H1 (cell line): ENCODE measurements at regions not wholly inside any gene's neighbourhood (a gene's known extent, or its start where the extent isn't known, plus 50 kb on each side); places are given as distances from the start of the nearest gene placed in this dataset.

ENCODE experiments used
- CTCF ChIA-PET: fragments of 300-600 bp; sonication (Branson Sonifier 250); formaldehyde crosslinking; loops from one replicate; lab custom pipeline; 2021; ENCODE audit not compliant: partially characterized antibody; lab: Charles Lee
- POLR2A ChIA-PET: fragments of 300-600 bp; sonication (Branson Sonifier 250); formaldehyde crosslinking; loops from one replicate; lab custom pipeline; 2021; ENCODE audit warnings: inconsistent platforms; ENCODE audit not compliant: partially characterized antibody; lab: Charles Lee
- DNase-seq, 2 experiments: peaks; one replicate each; pipeline versions ENCODE4 v3.0.0 to v3.0.0-alpha.2; 2010 to 2022; ENCODE audit warnings: low spot score in 2 of 2, low read depth in 1 of 2, mixed read lengths in 1 of 2
- FAIRE-seq: peaks from 2 replicates; lab custom pipeline; 2011; peaks lifted over from hg19 to GRCh38; lab: Jason Lieb, UNC
- H2AFZ ChIP-seq: 2 replicates; pipeline ENCODE4 v1.8.1; 2012; ENCODE audit warnings: low read length, inconsistent platforms
- H2AK5ac ChIP-seq: 2 replicates; pipeline ENCODE4 v1.6.1; 2013; ENCODE audit warnings: low read depth, low read length
- H2BK120ac ChIP-seq: replicated peaks from 2 replicates; pipeline ENCODE3; 2013; ENCODE audit warnings: low read depth, low read length, inconsistent platforms
- H2BK12ac ChIP-seq: 2 replicates; pipeline ENCODE4 v1.6.1; 2013; ENCODE audit warnings: low read depth, low read length
- H2BK15ac ChIP-seq: 2 replicates; pipeline ENCODE4 v1.6.1; 2013; ENCODE audit warnings: low read length
- H2BK20ac ChIP-seq: 2 replicates; pipeline ENCODE4 v1.6.1; 2013; ENCODE audit warnings: low read length
- H2BK5ac ChIP-seq: 2 replicates; pipeline ENCODE4 v1.6.1; 2013; ENCODE audit warnings: low read depth, low read length
- H3K14ac ChIP-seq: 2 replicates; pipeline ENCODE4 v1.6.1; 2013; ENCODE audit warnings: inconsistent platforms; ENCODE audit not compliant: insufficient read length
- H3K18ac ChIP-seq: 2 replicates; pipeline ENCODE4 v1.6.1; 2013; ENCODE audit warnings: low read length; ENCODE audit errors: extremely low read depth
- H3K23ac ChIP-seq: 2 replicates; pipeline ENCODE4 v1.6.1; 2013; ENCODE audit warnings: inconsistent platforms; ENCODE audit not compliant: insufficient read length
- H3K23me2 ChIP-seq: 2 replicates; pipeline ENCODE4 v1.6.1; 2013; ENCODE audit warnings: low read depth, low read length
- H3K27ac ChIP-seq: 2 replicates; pipeline ENCODE4 v1.6.1; 2011; ENCODE audit warnings: low read depth, low read length, inconsistent platforms
- H3K27me3 ChIP-seq, 4 experiments: replicated peaks in 1 of 4; 1 replicate in 1 of 4; 2 replicates in 3 of 4; pipeline versions ENCODE4 v1.6.1 to v1.8.1; 2011 to 2013; ENCODE audit warnings: low read length in 3 of 4, mild to moderate bottlenecking in 3 of 4, inconsistent platforms in 2 of 4, mixed read lengths in 2 of 4, moderate library complexity in 1 of 4; ENCODE audit not compliant: control insufficient read depth in 3 of 4, insufficient read depth in 3 of 4; ENCODE audit errors: extremely low read depth in 1 of 4
- H3K36me3 ChIP-seq, 4 experiments: 2 replicates each; pipeline versions ENCODE4 v1.6.1 to v1.8.1; 2011 to 2013; ENCODE audit warnings: mild to moderate bottlenecking in 4 of 4, low read length in 3 of 4, moderate library complexity in 2 of 4, control low read depth in 1 of 4, inconsistent platforms in 1 of 4; ENCODE audit not compliant: insufficient read depth in 4 of 4, control insufficient read depth in 2 of 4
- H3K4ac ChIP-seq: replicated peaks from 2 replicates; pipeline ENCODE3; 2013; ENCODE audit warnings: low read length, low read depth, mixed read lengths, inconsistent platforms; ENCODE audit not compliant: insufficient read length
- H3K4me1 ChIP-seq, 4 experiments: replicated peaks in 1 of 4; 1 replicate in 1 of 4; 2 replicates in 3 of 4; pipeline versions ENCODE4 v1.6.1 to v1.8.1; 2011 to 2013; ENCODE audit warnings: low read length in 3 of 4, inconsistent platforms in 2 of 4, mixed read lengths in 1 of 4; ENCODE audit not compliant: insufficient read depth in 4 of 4, control insufficient read depth in 3 of 4
- H3K4me2 ChIP-seq, 2 experiments: 2 replicates each; pipeline versions ENCODE4 v1.6.1 to v1.8.1; 2011 to 2013; ENCODE audit warnings: low read depth in 2 of 2, low read length in 2 of 2, control low read depth in 1 of 2, inconsistent platforms in 1 of 2, mild to moderate bottlenecking in 1 of 2; ENCODE audit not compliant: insufficient read depth in 1 of 2
- H3K4me3 ChIP-seq, 4 experiments: fragments of 200-600, 300-600 bp in 1 of 4; sonication (generic), shearing (Covaris generic), sonication (Bioruptor Twin) in 1 of 4; 2 replicates each; pipeline versions ENCODE4 v1.5.1 to v1.8.1; 2011 to 2016; ENCODE audit warnings: low read length in 4 of 4, low read depth in 3 of 4, control low read depth in 2 of 4, inconsistent platforms in 2 of 4, mild to moderate bottlenecking in 2 of 4, mixed read lengths in 1 of 4, moderate library complexity in 1 of 4; ENCODE audit not compliant: insufficient read depth in 2 of 4; ENCODE audit errors: extremely low read depth in 1 of 4
- H3K56ac ChIP-seq: replicated peaks from 2 replicates; pipeline ENCODE3; 2013; ENCODE audit warnings: low read depth, mild to moderate bottlenecking, mixed read lengths, low read length, inconsistent platforms; ENCODE audit not compliant: insufficient read length
- H3K79me1 ChIP-seq: 2 replicates; pipeline ENCODE4 v1.6.1; 2013; ENCODE audit warnings: low read depth, low read length, control low read depth
- H3K79me2 ChIP-seq, 2 experiments: 2 replicates each; pipeline versions ENCODE4 v1.6.1 to v1.8.1; 2012 to 2013; ENCODE audit warnings: low read length in 2 of 2, mild to moderate bottlenecking in 2 of 2, inconsistent platforms in 1 of 2; ENCODE audit not compliant: insufficient read depth in 2 of 2, control insufficient read depth in 1 of 2
- H3K9ac ChIP-seq, 4 experiments: replicated peaks in 1 of 4; 1 replicate in 1 of 4; 2 replicates in 3 of 4; pipeline versions ENCODE4 v1.6.1 to v1.8.1; 2011 to 2013; ENCODE audit warnings: low read depth in 3 of 4, low read length in 3 of 4, control low read depth in 2 of 4, mild to moderate bottlenecking in 2 of 4, moderate library complexity in 2 of 4, inconsistent platforms in 1 of 4; ENCODE audit errors: extremely low read depth in 1 of 4
- H3K9me3 ChIP-seq, 2 experiments: 2 replicates each; pipeline versions ENCODE4 v1.6.1 to v1.8.1; 2012 to 2013; ENCODE audit warnings: mild to moderate bottlenecking in 2 of 2, moderate library complexity in 2 of 2, control low read depth in 1 of 2, inconsistent platforms in 1 of 2, low read depth in 1 of 2, low read length in 1 of 2, mixed read lengths in 1 of 2; ENCODE audit not compliant: insufficient read depth in 2 of 2
- H4K20me1 ChIP-seq, 2 experiments: replicated peaks in 1 of 2; 2 replicates each; pipeline versions ENCODE3 to v1.8.1; 2011 to 2013; ENCODE audit warnings: inconsistent platforms in 2 of 2, low read length in 2 of 2, mild to moderate bottlenecking in 1 of 2; ENCODE audit not compliant: insufficient read depth in 2 of 2, control insufficient read depth in 1 of 2
- H4K5ac ChIP-seq: 2 replicates; pipeline ENCODE4 v1.6.1; 2013; ENCODE audit warnings: low read length, low read depth, mixed read lengths, inconsistent platforms; ENCODE audit not compliant: insufficient read length
- H4K8ac ChIP-seq: 2 replicates; pipeline ENCODE4 v1.8.0; 2013; ENCODE audit warnings: mild to moderate bottlenecking, moderate library complexity, low read length, inconsistent platforms; ENCODE audit not compliant: insufficient read depth; ENCODE audit errors: extremely low read depth
- H4K91ac ChIP-seq: replicated peaks from 2 replicates; pipeline ENCODE3; 2013; ENCODE audit warnings: low read length, mixed read lengths, inconsistent platforms; ENCODE audit not compliant: insufficient read length
- HDAC2 ChIP-seq, 2 experiments: fragments of 300-600 bp in 1 of 2; sonication (generic) in 1 of 2; IDR thresholded peaks; 2 replicates each; pipeline ENCODE4 v1.6.1; 2011 to 2012; ENCODE audit warnings: low read depth in 2 of 2, low read length in 2 of 2, mild to moderate bottlenecking in 2 of 2, moderate library complexity in 2 of 2, borderline replicate concordance in 1 of 2, inconsistent platforms in 1 of 2
- WGBS, 2 experiments: shearing (Covaris generic) in 1 of 2; methylation state at CpG; one replicate each; pipeline versions ENCODE4 v1.1.6 to v1.1.7; 2013 to 2015; ENCODE audit warnings: low lambda C conversion rate in 2 of 2, mixed read lengths in 2 of 2, inconsistent platforms in 1 of 2, low coverage in 1 of 2, missing lambda C conversion rate in 1 of 2; ENCODE audit not compliant: insufficient replicate concordance in 2 of 2, insufficient coverage in 1 of 2, insufficient read length in 1 of 2; ENCODE audit errors: extremely low coverage in 1 of 2, missing lambda C conversion rate in 1 of 2; 5-methylcytosine and 5-hydroxymethylcytosine counted together

DNA sequence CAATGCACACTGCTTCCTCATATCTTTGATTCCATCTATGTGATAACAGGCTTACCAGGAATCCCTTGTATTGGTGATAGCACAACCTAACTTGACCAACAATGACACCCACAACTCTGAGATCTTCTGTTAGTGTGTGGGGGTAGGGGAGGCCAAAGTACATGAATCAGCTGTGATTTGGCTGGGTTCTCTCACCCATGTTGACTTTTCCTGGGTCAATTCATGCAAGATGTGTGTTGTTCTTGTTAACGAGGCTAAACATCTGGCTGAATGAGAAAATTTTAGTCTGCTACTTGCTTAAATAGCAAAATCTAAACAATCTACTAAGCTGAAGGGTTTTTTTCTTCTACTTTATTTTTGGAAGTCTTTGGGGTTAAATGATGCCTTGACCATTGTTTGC is 341.2 kb upstream of the SLC14A2 start:
- no peaks in the 10 kb centered on the region for H3K79me1 ChIP-seq
- H4K8ac ChIP-seq = no peak overlapping the region
- no peaks in the 10 kb centered on the region for H3K27me3 ChIP-seq
- H4K91ac ChIP-seq = no peak overlapping the region
- no peaks in the 10 kb centered on the region for H3K36me3 ChIP-seq
- DNase-seq (no peak), FAIRE-seq (no peak)
- WGBS, 2 experiments = 100% methylated on average over 1 of the region's 1 CpG; no CpG with 5 or more reads in 1 of the 2 experiments
- H3K14ac ChIP-seq = no peak overlapping the region
- H3K9me3 ChIP-seq = no peaks in the 10 kb centered on the region
- H3K23ac ChIP-seq = no peak overlapping the region
- no peaks in the 10 kb centered on the region for H3K23me2 ChIP-seq
- ChIA-PET CTCF (interaction anchor here (1.1 to 6.7 kb wide), 10 partner anchors 7 to 537 kb away, joined by 3 to 131 read pairs (median 5); no protein-coding TSS in a partner anchor), POLR2A (no interaction called here)
- H3K4me2 ChIP-seq = no peak overlapping the region
- no peaks in the 10 kb centered on the region for H3K4me1 ChIP-seq
- H2BK15ac ChIP-seq = no peak overlapping the region
- no peak overlapping the region for H3K27ac ChIP-seq
- no peak overlapping the region; a peak in 1 of 7 replicates for H3K9ac ChIP-seq
- H3K4ac ChIP-seq = no peak overlapping the region
- H2BK5ac ChIP-seq = no peak overlapping the region
- no peak overlapping the region for H2BK120ac ChIP-seq
- H4K5ac ChIP-seq = no peak overlapping the region
- H3K79me2 ChIP-seq = no peaks in the 10 kb centered on the region
- no peak overlapping the region for H2BK20ac ChIP-seq
- no peak overlapping the region for H2BK12ac ChIP-seq
- H3K56ac ChIP-seq = no peak overlapping the region
- no peak overlapping the region for H3K18ac ChIP-seq
- H3K4me3 ChIP-seq = no peak overlapping the region
- no peak overlapping the region for H2AK5ac ChIP-seq
- H2AFZ ChIP-seq = no peak overlapping the region
- TF ChIP-seq HDAC2 (IDR thresholded peaks at IDR 0.05; ENCODE audit: borderline replicate concordance in 1 of 2, low read depth in 2 of 2, low read length in 2 of 2) = no peak
- no peaks in the 10 kb centered on the region for H4K20me1 ChIP-seq
